ENCODE measurements at regions not wholly inside any gene's neighbourhood (a gene's known extent, or its start where the extent isn't known, plus 50 kb on each side); places are given as distances from the start of the nearest gene placed in this dataset.

DNA sequence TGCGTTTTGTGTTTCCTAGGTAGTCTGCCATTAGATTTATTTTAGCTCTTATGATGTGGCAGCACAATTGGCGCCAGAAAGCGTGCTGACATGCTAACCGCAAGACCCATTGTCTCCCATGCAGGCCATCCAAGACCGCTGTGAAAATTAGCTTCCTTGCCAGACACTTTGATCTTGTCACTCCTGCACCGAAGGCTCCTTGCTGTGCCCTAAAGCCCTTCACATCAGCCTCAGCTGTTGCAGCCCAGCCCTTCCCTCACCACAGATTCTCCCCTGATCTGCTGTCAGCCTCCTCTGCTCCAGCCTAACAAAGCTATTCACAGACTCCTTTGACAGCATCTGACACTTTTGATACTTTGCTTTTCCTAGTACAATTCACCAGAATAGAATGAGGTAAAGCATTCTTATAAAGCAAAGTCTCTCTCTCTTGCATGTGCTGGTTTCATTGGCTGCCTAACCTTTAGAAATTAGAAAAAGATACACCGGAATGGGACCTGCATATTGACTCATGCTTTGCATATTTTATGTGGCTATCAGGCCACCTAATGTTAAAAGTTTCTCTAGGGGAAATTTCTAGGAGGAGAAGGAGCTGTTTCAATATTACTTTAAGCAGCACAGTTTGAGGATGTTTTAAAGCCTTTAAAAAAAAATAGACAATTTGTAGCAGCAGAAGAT, 280.3 kb upstream of the FMN2 start:
- TF ChIP-seq, protein P1, sequence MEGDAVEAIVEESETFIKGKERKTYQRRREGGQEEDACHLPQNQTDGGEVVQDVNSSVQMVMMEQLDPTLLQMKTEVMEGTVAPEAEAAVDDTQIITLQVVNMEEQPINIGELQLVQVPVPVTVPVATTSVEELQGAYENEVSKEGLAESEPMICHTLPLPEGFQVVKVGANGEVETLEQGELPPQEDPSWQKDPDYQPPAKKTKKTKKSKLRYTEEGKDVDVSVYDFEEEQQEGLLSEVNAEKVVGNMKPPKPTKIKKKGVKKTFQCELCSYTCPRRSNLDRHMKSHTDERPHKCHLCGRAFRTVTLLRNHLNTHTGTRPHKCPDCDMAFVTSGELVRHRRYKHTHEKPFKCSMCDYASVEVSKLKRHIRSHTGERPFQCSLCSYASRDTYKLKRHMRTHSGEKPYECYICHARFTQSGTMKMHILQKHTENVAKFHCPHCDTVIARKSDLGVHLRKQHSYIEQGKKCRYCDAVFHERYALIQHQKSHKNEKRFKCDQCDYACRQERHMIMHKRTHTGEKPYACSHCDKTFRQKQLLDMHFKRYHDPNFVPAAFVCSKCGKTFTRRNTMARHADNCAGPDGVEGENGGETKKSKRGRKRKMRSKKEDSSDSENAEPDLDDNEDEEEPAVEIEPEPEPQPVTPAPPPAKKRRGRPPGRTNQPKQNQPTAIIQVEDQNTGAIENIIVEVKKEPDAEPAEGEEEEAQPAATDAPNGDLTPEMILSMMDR (IDR thresholded peaks at IDR 0.05) = no peak
- TF ChIP-seq SP1 (CRISPR knock-in tag; conservative IDR thresholded peaks at IDR 0.05) = no peak
- no peak for TF ChIP-seq KAT7 (CRISPR knock-in tag; IDR thresholded peaks at IDR 0.05; ENCODE audit: borderline replicate concordance)
- no peak for TF ChIP-seq NR1H2 (CRISPR knock-in tag; IDR thresholded peaks at IDR 0.05)
- TF ChIP-seq, protein P2, sequence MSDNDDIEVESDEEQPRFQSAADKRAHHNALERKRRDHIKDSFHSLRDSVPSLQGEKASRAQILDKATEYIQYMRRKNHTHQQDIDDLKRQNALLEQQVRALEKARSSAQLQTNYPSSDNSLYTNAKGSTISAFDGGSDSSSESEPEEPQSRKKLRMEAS (CRISPR knock-in tag; IDR thresholded peaks at IDR 0.05) = no peak
- no peak for TF ChIP-seq ZNF121 (CRISPR knock-in tag; IDR thresholded peaks at IDR 0.05)
- TF ChIP-seq TCF7 (CRISPR knock-in tag; IDR thresholded peaks at IDR 0.05; ENCODE audit: low read depth) = no peak
- TF ChIP-seq, protein P3, sequence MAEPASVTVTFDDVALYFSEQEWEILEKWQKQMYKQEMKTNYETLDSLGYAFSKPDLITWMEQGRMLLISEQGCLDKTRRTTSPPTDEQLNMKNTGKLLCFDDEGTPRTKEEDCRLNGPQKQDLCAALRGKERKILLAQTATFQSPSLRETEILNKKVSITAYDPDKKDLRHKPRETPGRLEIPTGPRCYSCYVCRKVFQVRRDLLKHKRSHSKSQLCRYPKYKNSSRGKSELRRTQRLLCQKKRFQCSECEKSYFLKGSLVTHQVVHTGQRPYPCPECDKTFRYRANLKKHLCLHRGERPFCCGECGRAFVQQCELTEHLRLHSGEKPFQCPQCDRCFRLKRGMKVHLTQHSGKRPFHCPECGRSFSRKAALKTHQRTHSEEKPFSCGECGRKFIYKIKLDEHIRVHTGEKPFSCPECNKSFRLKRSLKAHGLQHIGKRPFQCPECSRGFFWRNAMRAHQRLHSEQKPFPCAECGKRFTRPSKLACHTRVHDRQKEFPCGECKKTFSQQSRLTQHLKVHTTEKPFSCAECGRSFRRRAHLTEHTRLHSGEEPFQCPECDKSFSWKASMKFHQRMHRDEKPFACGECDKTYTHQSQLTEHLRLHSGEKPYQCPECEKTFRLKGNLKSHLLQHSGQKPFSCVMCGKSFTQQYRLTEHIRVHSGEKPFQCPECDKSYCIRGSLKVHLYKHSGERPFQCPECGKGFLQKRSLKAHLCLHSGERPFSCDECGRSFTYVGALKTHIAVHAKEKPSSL (CRISPR knock-in tag; conservative IDR thresholded peaks at IDR 0.05) = no peak
- TF ChIP-seq, protein P4, sequence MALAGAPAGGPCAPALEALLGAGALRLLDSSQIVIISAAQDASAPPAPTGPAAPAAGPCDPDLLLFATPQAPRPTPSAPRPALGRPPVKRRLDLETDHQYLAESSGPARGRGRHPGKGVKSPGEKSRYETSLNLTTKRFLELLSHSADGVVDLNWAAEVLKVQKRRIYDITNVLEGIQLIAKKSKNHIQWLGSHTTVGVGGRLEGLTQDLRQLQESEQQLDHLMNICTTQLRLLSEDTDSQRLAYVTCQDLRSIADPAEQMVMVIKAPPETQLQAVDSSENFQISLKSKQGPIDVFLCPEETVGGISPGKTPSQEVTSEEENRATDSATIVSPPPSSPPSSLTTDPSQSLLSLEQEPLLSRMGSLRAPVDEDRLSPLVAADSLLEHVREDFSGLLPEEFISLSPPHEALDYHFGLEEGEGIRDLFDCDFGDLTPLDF (CRISPR knock-in tag; IDR thresholded peaks at IDR 0.05) = no peak
- TF ChIP-seq, protein P5, sequence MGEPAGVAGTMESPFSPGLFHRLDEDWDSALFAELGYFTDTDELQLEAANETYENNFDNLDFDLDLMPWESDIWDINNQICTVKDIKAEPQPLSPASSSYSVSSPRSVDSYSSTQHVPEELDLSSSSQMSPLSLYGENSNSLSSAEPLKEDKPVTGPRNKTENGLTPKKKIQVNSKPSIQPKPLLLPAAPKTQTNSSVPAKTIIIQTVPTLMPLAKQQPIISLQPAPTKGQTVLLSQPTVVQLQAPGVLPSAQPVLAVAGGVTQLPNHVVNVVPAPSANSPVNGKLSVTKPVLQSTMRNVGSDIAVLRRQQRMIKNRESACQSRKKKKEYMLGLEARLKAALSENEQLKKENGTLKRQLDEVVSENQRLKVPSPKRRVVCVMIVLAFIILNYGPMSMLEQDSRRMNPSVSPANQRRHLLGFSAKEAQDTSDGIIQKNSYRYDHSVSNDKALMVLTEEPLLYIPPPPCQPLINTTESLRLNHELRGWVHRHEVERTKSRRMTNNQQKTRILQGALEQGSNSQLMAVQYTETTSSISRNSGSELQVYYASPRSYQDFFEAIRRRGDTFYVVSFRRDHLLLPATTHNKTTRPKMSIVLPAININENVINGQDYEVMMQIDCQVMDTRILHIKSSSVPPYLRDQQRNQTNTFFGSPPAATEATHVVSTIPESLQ (CRISPR knock-in tag; IDR thresholded peaks at IDR 0.05) = no peak
- TF ChIP-seq, protein P6, sequence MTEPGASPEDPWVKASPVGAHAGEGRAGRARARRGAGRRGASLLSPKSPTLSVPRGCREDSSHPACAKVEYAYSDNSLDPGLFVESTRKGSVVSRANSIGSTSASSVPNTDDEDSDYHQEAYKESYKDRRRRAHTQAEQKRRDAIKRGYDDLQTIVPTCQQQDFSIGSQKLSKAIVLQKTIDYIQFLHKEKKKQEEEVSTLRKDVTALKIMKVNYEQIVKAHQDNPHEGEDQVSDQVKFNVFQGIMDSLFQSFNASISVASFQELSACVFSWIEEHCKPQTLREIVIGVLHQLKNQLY (CRISPR knock-in tag; IDR thresholded peaks at IDR 0.05) = no peak
- TF ChIP-seq ZNF232 (CRISPR knock-in tag; IDR thresholded peaks at IDR 0.05) = no peak
- TF ChIP-seq ZNF423 (CRISPR knock-in tag; IDR thresholded peaks at IDR 0.05) = no peak

Measured in WTC11 (cell line).